ENCODE measurements at regions not wholly inside any gene's neighbourhood (a gene's known extent, or its start where the extent isn't known, plus 50 kb on each side); places are given as distances from the start of the nearest gene placed in this dataset.

DNA sequence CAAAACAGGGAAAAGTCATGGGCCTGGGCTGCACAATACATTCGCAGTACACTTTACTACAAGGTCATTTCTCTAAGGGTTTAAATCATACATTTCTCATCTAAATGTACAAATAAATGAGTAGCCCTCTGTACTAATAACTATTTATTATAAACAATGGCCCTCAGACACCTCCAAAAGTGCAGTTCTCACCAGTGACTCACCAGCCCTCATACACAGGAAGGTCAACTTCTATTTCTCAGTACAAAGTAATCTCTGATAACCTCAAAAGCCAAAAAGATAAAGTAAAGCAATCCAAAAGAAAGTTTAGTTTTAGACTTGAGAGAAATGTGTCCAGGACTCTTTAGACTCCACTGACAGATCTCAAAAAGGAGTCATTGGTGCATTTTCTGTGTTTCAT, 1258.1 kb upstream of the CDH6 start:
- intact Hi-C loops (cut with DNase I): no loop called here
- TF ChIP-seq POLR2A (IDR thresholded peaks at IDR 0.05) (no peak), POLR2AphosphoS5 (IDR thresholded peaks at IDR 0.05) (no peak)
- TF ChIP-seq, protein P1, sequence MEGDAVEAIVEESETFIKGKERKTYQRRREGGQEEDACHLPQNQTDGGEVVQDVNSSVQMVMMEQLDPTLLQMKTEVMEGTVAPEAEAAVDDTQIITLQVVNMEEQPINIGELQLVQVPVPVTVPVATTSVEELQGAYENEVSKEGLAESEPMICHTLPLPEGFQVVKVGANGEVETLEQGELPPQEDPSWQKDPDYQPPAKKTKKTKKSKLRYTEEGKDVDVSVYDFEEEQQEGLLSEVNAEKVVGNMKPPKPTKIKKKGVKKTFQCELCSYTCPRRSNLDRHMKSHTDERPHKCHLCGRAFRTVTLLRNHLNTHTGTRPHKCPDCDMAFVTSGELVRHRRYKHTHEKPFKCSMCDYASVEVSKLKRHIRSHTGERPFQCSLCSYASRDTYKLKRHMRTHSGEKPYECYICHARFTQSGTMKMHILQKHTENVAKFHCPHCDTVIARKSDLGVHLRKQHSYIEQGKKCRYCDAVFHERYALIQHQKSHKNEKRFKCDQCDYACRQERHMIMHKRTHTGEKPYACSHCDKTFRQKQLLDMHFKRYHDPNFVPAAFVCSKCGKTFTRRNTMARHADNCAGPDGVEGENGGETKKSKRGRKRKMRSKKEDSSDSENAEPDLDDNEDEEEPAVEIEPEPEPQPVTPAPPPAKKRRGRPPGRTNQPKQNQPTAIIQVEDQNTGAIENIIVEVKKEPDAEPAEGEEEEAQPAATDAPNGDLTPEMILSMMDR (IDR thresholded peaks at IDR 0.05): no peak
- Histone ChIP-seq H3K9me3 (no peaks in the 10 kb centered on the region), H3K4me3 (no peak overlapping the region), H3K27me3 (replicated peaks; ENCODE audit: insufficient read depth) (no peaks in the 10 kb centered on the region), H3K27ac (no peak overlapping the region), H3K4me1 (replicated peaks) (no peaks in the 10 kb centered on the region), H3K36me3 (no peaks in the 10 kb centered on the region)
- no peak for DNase-seq (ENCODE audit: low spot score)
- WGBS: 87% methylated on average over 1 of the region's 1 CpG

DNA sequence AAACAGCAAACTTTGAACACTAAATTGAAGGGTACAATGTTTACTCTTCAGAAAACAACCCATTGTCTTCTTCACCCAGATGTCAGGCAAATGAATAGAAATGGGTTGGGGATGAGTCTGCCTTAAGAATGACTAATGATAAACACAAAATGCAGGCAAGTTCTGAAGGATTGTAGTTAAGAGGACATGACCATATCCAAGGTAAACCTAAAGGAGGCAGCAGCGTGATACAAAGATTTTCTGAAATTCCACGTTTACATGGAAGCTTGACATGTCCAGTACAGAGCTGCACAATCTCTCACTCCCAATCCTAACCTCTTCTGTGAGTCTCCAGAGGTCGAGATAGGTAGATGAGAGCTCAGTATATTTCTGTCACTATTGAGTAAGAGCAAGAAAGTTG, 1263.2 kb upstream of the CDH6 start:
- Histone ChIP-seq H3K27ac (no peak overlapping the region), H3K4me1 (replicated peaks) (no peaks in the 10 kb centered on the region), H3K36me3 (no peaks in the 10 kb centered on the region), H3K27me3 (replicated peaks; ENCODE audit: insufficient read depth) (no peaks in the 10 kb centered on the region), H3K9me3 (no peaks in the 10 kb centered on the region), H3K4me3 (no peak overlapping the region)
- TF ChIP-seq, protein P1 (IDR thresholded peaks at IDR 0.05): no peak
- TF ChIP-seq POLR2A (IDR thresholded peaks at IDR 0.05): no peak
- TF ChIP-seq POLR2AphosphoS5 (IDR thresholded peaks at IDR 0.05): no peak
- no peak for DNase-seq (ENCODE audit: low spot score)
- intact Hi-C loops (cut with DNase I): no loop called here
- 71% methylated on average over 3 of the region's 3 CpGs for WGBS

DNA sequence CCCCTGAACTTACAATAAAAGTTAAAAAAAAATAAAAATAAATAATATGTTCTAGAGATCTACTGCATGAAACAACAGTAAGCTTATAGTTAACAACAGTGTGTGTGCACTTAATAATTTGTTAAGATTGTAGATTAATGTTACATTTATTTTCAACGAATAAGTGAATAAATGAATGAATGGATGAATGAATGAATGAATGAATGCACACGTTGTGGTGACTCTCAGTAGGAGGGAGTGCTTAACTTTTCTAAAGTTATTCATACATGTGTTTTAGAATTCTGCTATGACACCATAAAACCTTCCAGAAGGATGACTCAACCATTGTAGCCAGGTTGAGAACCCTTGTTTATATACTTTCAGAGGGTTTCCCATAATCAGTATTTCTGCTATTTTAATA, 1269.4 kb upstream of the CDH6 start:
- H3K4me1 ChIP-seq (replicated peaks): no peaks in the 10 kb centered on the region
- H3K27ac ChIP-seq: no peak overlapping the region
- H3K36me3 ChIP-seq: no peaks in the 10 kb centered on the region
- H3K4me3 ChIP-seq: no peak overlapping the region
- TF ChIP-seq POLR2A (IDR thresholded peaks at IDR 0.05) (no peak), POLR2AphosphoS5 (IDR thresholded peaks at IDR 0.05) (no peak)
- TF ChIP-seq, protein P1 (IDR thresholded peaks at IDR 0.05): no peak
- intact Hi-C loops (cut with DNase I): no loop called here
- no peak for DNase-seq (ENCODE audit: low spot score)
- 63% methylated on average over 2 of the region's 2 CpGs for WGBS
- no peaks in the 10 kb centered on the region for H3K9me3 ChIP-seq
- no peaks in the 10 kb centered on the region for H3K27me3 ChIP-seq (replicated peaks; ENCODE audit: insufficient read depth)

DNA sequence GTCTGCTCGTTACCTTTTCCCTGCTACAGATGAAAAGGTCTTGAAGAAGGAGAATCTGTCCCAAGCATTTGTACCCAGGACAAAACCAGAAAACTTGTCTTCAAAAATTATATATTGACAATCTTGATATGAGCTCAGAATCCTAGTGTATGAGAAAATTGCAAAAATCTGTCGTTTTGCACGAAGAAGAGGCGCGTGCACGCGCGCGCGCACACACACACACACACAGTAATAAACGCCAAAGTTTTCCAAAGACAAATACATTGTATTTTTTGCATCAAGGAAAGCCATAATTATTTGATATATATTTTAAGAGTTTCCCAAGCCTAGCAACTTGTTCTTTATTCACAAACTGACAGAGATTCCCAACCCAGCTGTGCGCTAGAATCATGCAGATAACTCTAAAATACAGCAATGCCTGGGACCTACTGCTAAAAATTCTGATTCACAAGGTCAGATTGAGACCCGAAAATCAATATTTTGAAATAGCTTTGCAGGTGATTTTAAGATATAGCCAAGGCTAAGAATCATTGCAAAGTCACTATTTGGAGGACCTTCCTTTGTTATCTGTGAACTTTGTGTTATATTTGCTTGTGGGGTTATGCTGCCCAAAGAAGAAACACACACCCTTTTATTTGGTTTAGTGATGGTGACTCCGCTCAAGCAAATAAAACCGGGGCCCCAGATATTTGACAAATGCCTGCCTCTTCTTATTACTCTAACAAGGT, 1287.7 kb upstream of the CDH6 start:
- intact Hi-C loops (cut with DNase I): no loop called here
- Histone ChIP-seq H3K4me1 (replicated peaks) (no peaks in the 10 kb centered on the region), H3K9me3 (no peaks in the 10 kb centered on the region), H3K27me3 (replicated peaks; ENCODE audit: insufficient read depth) (no peaks in the 10 kb centered on the region), H3K4me3 (no peak overlapping the region), H3K36me3 (no peaks in the 10 kb centered on the region), H3K27ac (no peak overlapping the region)
- 83% methylated on average over 15 of the region's 15 CpGs for WGBS
- TF ChIP-seq POLR2AphosphoS5 (IDR thresholded peaks at IDR 0.05) (no peak), POLR2A (IDR thresholded peaks at IDR 0.05) (no peak)
- TF ChIP-seq, protein P1 (IDR thresholded peaks at IDR 0.05): no peak
- no peak for DNase-seq (ENCODE audit: low spot score)

DNA sequence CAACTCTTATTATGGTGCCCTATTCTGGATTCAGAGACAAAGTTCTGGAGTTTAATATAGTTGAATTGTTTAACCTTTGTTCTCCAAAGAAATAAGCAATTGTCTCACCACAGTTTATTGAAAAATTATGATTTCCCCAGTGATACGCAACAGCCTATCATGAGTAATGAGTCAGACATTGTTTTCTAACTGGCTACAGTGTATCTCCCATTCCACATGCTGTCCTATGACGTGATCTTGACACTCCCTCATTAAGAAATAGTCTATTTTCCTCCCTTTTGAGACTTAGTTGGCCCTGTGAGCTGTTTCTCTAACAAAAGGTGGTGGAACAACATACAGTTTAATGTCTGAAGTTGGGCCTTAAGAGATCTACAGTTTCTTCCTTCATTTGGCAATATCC, 1290.6 kb upstream of the CDH6 start:
- TF ChIP-seq POLR2A (IDR thresholded peaks at IDR 0.05) (no peak), POLR2AphosphoS5 (IDR thresholded peaks at IDR 0.05) (no peak)
- TF ChIP-seq, protein P1 (IDR thresholded peaks at IDR 0.05): no peak
- Histone ChIP-seq H3K4me1 (replicated peaks) (no peaks in the 10 kb centered on the region), H3K4me3 (no peak overlapping the region), H3K36me3 (no peaks in the 10 kb centered on the region), H3K27ac (no peak overlapping the region), H3K9me3 (no peaks in the 10 kb centered on the region), H3K27me3 (replicated peaks; ENCODE audit: insufficient read depth) (no peaks in the 10 kb centered on the region)
- 73% methylated on average over 2 of the region's 2 CpGs for WGBS
- no peak for DNase-seq (ENCODE audit: low spot score)
- intact Hi-C loops (cut with DNase I): no loop called here

Measured in prostate gland (tissue), 2 donors.